Activated CD4-positive, alpha-beta T cell treated with anti-CD3 and anti-CD28 coated beads, Interleukin-2, amount 10 ng/mL, durations not matched to agents 7 days and 5 days (primary cell): ENCODE measurements at regions not wholly inside any gene's neighbourhood (a gene's known extent, or its start where the extent isn't known, plus 50 kb on each side); places are given as distances from the start of the nearest gene placed in this dataset.
A peak's percentile ranks its signal among the peaks of the same experiment; 100 is the strongest.
"Not testable (repeated sequence)": the region's sequence is repeated elsewhere in the genome, so short reads cannot be mapped to it uniquely, and the experiment has no call there.

Experiments used
- CTCF ChIA-PET: fragments of 350-600 bp; sonication (Branson Sonifier 250); formaldehyde crosslinking; loops from one replicate; lab custom pipeline; 2021; ENCODE audit warnings: antibody characterized with exemption; lab: Charles Lee
- POLR2A ChIA-PET: fragments of 350-600 bp; sonication (Branson Sonifier 250); formaldehyde crosslinking; loops from one replicate; lab custom pipeline; 2021; ENCODE audit warnings: antibody characterized with exemption; lab: Charles Lee
- DNase-seq: peaks from one replicate; pipeline ENCODE4 v3.0.0-alpha.2; 2020
- H3K27ac Mint-ChIP-seq: one replicate; pipeline ENCODE4 v1.8.0; 2021; ENCODE audit warnings: mild to moderate bottlenecking, moderate library complexity, mixed read lengths
- H3K27me3 Mint-ChIP-seq: one replicate; pipeline ENCODE4 v1.8.0; 2021; ENCODE audit warnings: mixed read lengths
- H3K36me3 Mint-ChIP-seq: one replicate; pipeline ENCODE4 v1.8.0; 2021; ENCODE audit warnings: low read depth, mixed read lengths
- H3K4me1 Mint-ChIP-seq: one replicate; pipeline ENCODE4 v1.8.0; 2021; ENCODE audit warnings: mixed read lengths
- H3K4me3 Mint-ChIP-seq: one replicate; pipeline ENCODE4 v1.8.0; 2021; ENCODE audit warnings: mild to moderate bottlenecking, moderate library complexity, mixed read lengths
- H3K9me3 Mint-ChIP-seq: one replicate; pipeline ENCODE4 v1.8.0; 2021; ENCODE audit warnings: mixed read lengths

DNA sequence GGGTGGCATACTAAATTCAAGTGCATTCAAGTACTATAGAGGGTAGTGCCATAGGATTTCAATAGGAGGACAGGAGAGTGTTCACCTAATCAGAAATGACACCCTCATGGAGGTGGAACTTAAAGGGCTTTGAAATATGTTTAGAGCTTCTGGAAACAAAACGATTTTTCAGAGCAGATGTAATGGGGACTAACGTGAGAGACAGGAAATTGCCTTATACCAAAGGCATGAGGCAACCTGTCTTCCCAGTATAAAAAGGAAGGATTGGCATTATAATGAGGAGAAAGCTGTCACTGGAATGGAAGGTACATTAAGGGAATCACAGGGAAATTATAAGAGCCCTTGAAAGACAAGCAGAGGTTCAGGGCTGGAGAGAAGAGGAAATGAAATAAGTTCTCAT is 116.3 kb upstream of the PNPLA4 start:
- no peaks in the 10 kb centered on the region for H3K9me3 Mint-ChIP-seq
- DNase-seq, result no peak
- ChIA-PET POLR2A (no interaction called here), CTCF (no interaction called here)
- peaks cover 1% of the 10 kb centered on the region for H3K4me1 Mint-ChIP-seq
- no peaks in the 10 kb centered on the region for H3K36me3 Mint-ChIP-seq
- no peak overlapping the region for H3K27ac Mint-ChIP-seq
- H3K4me3 Mint-ChIP-seq, result no peak overlapping the region
- H3K27me3 Mint-ChIP-seq, result no peaks in the 10 kb centered on the region

DNA sequence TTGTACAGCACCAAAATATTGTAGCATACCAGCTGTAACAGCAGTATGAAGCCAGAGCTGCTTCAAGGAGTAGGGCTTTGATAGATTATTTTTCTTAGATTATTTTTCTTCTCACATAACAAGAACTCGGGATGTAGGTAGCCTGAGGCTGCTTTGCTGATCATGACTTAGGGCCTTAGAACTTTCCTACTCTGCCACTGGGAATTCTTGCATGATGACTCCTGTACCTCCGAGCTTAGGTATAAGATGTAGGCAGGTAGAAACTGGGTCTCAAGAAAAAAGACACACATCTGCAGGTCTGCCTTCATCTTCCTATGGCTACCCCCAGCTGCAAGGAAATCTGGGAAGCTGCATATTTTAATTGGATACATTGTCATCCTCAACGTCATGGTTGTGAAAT is 115.9 kb upstream of the PNPLA4 start:
- H3K9me3 Mint-ChIP-seq, result no peaks in the 10 kb centered on the region
- ChIA-PET POLR2A (no interaction called here), CTCF (no interaction called here)
- H3K27me3 Mint-ChIP-seq, result no peaks in the 10 kb centered on the region
- no peak overlapping the region for H3K27ac Mint-ChIP-seq
- no peaks in the 10 kb centered on the region for H3K36me3 Mint-ChIP-seq
- H3K4me3 Mint-ChIP-seq, result no peak overlapping the region
- H3K4me1 Mint-ChIP-seq, result peaks cover 2% of the 10 kb centered on the region
- DNase-seq, result no peak

- peaks cover 9% of the 10 kb centered on the region for H3K4me1 Mint-ChIP-seq
- H3K27me3 Mint-ChIP-seq, result no peaks in the 10 kb centered on the region
- CTCF ChIA-PET, result no interaction called here
- no peak overlapping the region for H3K4me3 Mint-ChIP-seq
- H3K9me3 Mint-ChIP-seq, result no peaks in the 10 kb centered on the region
- POLR2A ChIA-PET, result no interaction called here
- H3K27ac Mint-ChIP-seq, result no peak overlapping the region
- DNase-seq, result no peak
- H3K36me3 Mint-ChIP-seq, result no peaks in the 10 kb centered on the region
Measured at GRCh38 chrX:8042304-8042703, 115.1 kb upstream of the PNPLA4 start.

GRCh38 chrX:8039711-8040110 is 112.5 kb upstream of the PNPLA4 start:
- H3K4me1 Mint-ChIP-seq, H3K27me3 Mint-ChIP-seq, H3K36me3 Mint-ChIP-seq, H3K4me3 Mint-ChIP-seq, POLR2A ChIA-PET, CTCF ChIA-PET, DNase-seq, H3K27ac Mint-ChIP-seq, H3K9me3 Mint-ChIP-seq: not testable (repeated sequence)

- H3K4me1 Mint-ChIP-seq, result peaks cover 9% of the 10 kb centered on the region
Measured at GRCh38 chrX:8037593-8038348, 110.6 kb upstream of the PNPLA4 start.

DNA sequence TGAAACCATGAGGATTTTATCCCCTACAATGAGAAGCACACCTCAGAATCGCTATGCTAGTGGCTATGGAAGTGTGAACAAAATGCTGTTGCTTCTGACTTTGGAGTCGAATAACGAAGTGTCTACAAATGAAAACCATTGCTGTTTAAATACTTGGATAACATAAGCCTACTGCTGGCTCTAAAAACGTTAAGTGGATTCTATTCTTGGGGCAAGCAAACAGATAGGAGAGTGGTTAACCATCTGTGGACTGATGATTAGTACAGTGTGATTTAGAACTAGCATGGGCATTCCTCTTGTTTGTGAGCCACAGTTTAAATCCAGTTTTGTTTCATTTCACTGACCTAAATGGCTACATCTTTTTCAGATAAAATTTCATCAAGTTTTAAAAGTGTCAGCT is 109.7 kb upstream of the PNPLA4 start:
- H3K9me3 Mint-ChIP-seq, result no peaks in the 10 kb centered on the region
- no peak for DNase-seq
- POLR2A ChIA-PET, result no interaction called here
- no peak overlapping the region for H3K27ac Mint-ChIP-seq
- no peak overlapping the region for H3K4me3 Mint-ChIP-seq
- H3K4me1 Mint-ChIP-seq, result peaks cover 9% of the 10 kb centered on the region
- H3K36me3 Mint-ChIP-seq, result no peaks in the 10 kb centered on the region
- H3K27me3 Mint-ChIP-seq, result no peaks in the 10 kb centered on the region
- CTCF ChIA-PET, result no interaction called here

More at GRCh38 chrX:8037593-8038348, 110.6 kb upstream of the PNPLA4 start:
- ChIA-PET POLR2A (no interaction called here), CTCF (no interaction called here)
- H3K4me3 Mint-ChIP-seq, result no peak overlapping the region
- H3K27me3 Mint-ChIP-seq, result no peaks in the 10 kb centered on the region
- no peak for DNase-seq
- H3K36me3 Mint-ChIP-seq, result no peaks in the 10 kb centered on the region
- no peaks in the 10 kb centered on the region for H3K9me3 Mint-ChIP-seq
- H3K27ac Mint-ChIP-seq, result peak overlapping the region; percentile 14

DNA sequence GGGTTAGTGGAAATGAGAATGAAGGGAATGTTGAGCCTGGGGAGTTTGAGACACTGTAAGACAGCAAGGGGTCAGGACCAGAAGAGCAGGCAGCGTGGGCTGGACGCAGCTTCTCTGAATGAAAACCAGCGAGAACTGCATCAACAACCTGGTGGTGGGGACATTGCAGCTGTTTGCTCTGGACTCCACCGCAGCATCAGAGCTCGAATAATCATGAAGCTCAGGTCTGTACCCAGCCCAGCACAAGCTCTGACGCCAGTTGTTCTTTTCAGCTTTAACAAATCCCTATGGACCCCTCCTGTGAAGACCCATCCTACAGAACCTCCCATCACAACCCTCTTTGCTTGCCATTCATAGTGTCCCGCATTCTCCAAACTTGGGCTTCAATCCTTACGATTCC is 106.8 kb upstream of the PNPLA4 start:
- H3K27me3 Mint-ChIP-seq, result no peaks in the 10 kb centered on the region
- H3K4me1 Mint-ChIP-seq, result peaks cover 9% of the 10 kb centered on the region
- ChIA-PET POLR2A (no interaction called here), CTCF (no interaction called here)
- no peak overlapping the region for H3K27ac Mint-ChIP-seq
- H3K4me3 Mint-ChIP-seq, result no peak overlapping the region
- no peak for DNase-seq
- H3K36me3 Mint-ChIP-seq, result no peaks in the 10 kb centered on the region
- H3K9me3 Mint-ChIP-seq, result no peaks in the 10 kb centered on the region

DNA sequence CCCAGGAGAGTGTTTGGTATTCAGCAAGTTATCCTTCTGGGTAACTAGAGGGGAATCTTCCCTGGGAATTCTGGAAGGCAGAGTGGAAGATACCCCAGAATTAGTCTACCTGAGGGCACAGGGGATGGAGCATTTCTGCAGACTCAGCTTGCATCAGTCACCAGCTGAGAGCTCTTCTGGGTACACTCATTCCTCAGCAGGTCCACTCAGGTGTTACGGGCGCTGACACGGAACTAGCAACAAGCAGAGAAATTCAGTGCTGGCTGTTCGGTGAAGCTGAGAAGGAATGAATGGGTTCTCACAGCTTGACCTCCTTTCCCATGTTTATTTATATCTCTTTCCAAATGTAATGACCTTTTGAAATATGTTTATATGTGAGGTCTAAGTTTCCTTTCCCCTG is 106.0 kb upstream of the PNPLA4 start:
- Mint-ChIP-seq H3K27ac (no peak overlapping the region), H3K4me1 (peaks cover 7% of the 10 kb centered on the region), H3K27me3 (no peaks in the 10 kb centered on the region), H3K36me3 (no peaks in the 10 kb centered on the region), H3K9me3 (no peaks in the 10 kb centered on the region), H3K4me3 (no peak overlapping the region)
- no peak for DNase-seq
- POLR2A ChIA-PET, result no interaction called here
- CTCF ChIA-PET, result no interaction called here

GRCh38 chrX:8030361-8030760 is 103.1 kb upstream of the PNPLA4 start:
- H3K27me3 Mint-ChIP-seq, result no peaks in the 10 kb centered on the region
- DNase-seq, result no peak
- H3K9me3 Mint-ChIP-seq, result no peaks in the 10 kb centered on the region
- no peaks in the 10 kb centered on the region for H3K4me1 Mint-ChIP-seq
- H3K27ac Mint-ChIP-seq, result no peak overlapping the region
- POLR2A ChIA-PET, result no interaction called here
- H3K4me3 Mint-ChIP-seq, result no peak overlapping the region
- H3K36me3 Mint-ChIP-seq, result no peaks in the 10 kb centered on the region
- CTCF ChIA-PET, result no interaction called here

- no peaks in the 10 kb centered on the region for H3K36me3 Mint-ChIP-seq
- no peak overlapping the region for H3K4me3 Mint-ChIP-seq
- H3K27ac Mint-ChIP-seq, result no peak overlapping the region
- no peaks in the 10 kb centered on the region for H3K4me1 Mint-ChIP-seq
- H3K9me3 Mint-ChIP-seq, result no peaks in the 10 kb centered on the region
- no peaks in the 10 kb centered on the region for H3K27me3 Mint-ChIP-seq
- ChIA-PET POLR2A (no interaction called here), CTCF (no interaction called here)
- DNase-seq, result no peak
Measured at GRCh38 chrX:8027827-8028226, 100.6 kb upstream of the PNPLA4 start.

- DNase-seq, result no peak
- Mint-ChIP-seq H3K4me1 (no peaks in the 10 kb centered on the region), H3K27ac (no peak overlapping the region), H3K27me3 (no peaks in the 10 kb centered on the region), H3K9me3 (no peaks in the 10 kb centered on the region), H3K36me3 (no peaks in the 10 kb centered on the region), H3K4me3 (no peak overlapping the region)
- CTCF ChIA-PET, result no interaction called here
- POLR2A ChIA-PET, result no interaction called here
Measured at GRCh38 chrX:8025705-8026104, 98.5 kb upstream of the PNPLA4 start.

DNA sequence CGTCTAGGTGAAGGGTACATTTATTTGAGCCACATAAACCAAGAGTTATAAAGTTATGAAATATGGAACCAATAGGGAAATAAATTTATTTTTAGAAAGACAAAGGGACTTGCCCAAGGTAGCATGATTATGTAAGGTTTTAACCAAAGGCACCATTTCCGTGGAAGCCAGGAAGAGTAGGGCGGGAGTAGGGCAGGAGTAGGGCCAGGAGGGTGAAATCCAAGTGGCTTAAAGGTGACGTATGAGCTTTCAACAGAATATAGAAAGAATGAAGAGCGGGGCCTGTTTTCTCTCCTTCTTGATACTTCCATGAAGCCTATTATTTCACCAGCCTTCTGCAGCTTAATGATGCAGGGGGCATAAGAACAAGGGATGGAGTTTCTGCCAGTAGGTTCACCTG is 91.7 kb upstream of the PNPLA4 start:
- no peak for DNase-seq
- Mint-ChIP-seq H3K27me3 (no peaks in the 10 kb centered on the region), H3K36me3 (no peaks in the 10 kb centered on the region), H3K27ac (no peak overlapping the region), H3K9me3 (no peaks in the 10 kb centered on the region), H3K4me3 (no peak overlapping the region), H3K4me1 (no peaks in the 10 kb centered on the region)
- ChIA-PET CTCF (no interaction called here), POLR2A (no interaction called here)

DNA sequence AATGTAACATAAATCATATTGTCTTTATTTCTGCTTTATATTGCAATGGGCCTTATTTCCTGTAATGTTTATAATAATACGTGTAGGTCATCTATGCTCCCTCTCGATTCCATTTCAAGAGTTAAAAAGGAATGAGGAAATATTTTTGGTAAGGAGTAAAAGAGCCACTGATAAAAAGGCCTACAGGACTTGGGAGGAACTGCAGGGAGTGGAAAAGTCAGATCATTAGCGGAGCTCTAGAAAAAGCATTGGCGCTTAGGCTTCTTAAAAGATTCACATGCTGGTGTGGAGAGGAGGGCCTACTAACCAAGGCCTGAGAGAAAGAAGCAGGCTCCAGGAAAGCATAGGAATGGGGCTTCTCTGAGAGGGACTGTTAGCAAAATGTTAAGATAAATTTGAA is 82.9 kb upstream of the PNPLA4 start:
- CTCF ChIA-PET, result no interaction called here
- no peak for DNase-seq
- H3K4me3 Mint-ChIP-seq, result no peak overlapping the region
- H3K27ac Mint-ChIP-seq, result no peak overlapping the region
- no peaks in the 10 kb centered on the region for H3K9me3 Mint-ChIP-seq
- POLR2A ChIA-PET, result no interaction called here
- no peaks in the 10 kb centered on the region for H3K36me3 Mint-ChIP-seq
- H3K27me3 Mint-ChIP-seq, result no peaks in the 10 kb centered on the region
- no peaks in the 10 kb centered on the region for H3K4me1 Mint-ChIP-seq

DNA sequence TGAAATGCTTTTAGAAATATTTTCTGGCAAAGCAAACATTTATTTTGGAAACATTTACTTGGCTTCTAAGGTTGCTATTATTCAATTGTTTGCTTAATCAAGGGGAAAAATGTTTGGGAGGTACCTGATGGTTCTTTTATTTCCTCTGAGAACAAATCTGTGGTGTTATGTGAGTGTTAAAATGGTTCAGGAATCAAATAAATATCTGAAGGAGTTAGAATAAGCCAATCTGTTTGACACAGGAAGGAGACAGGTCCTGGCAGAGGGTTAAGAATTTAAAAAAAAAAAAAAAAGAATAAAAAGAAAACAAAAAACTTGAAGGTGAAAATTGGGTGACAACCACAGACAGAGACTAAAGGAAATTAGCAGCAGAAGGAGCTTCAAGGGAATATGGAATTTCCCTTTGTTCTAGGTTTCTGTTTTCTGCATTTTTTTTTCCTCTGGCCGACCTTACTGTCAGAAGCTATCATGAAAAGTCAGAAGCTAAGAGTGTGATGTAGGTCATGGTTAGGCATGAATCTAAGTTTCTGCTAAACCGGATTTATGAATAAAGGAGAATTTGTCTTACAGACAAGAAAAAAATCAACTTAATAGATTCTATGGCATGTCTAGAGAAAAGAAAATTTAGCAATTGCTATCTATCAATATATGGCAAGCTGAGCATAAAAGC is 78.6 kb upstream of the PNPLA4 start:
- Mint-ChIP-seq H3K4me3 (no peak overlapping the region), H3K9me3 (no peaks in the 10 kb centered on the region), H3K27me3 (no peaks in the 10 kb centered on the region), H3K27ac (no peak overlapping the region), H3K36me3 (no peaks in the 10 kb centered on the region), H3K4me1 (no peaks in the 10 kb centered on the region)
- POLR2A ChIA-PET, result no interaction called here
- DNase-seq, result no peak
- CTCF ChIA-PET, result no interaction called here
